KOPT-K1 (cell line): ENCODE measurements at regions not wholly inside any gene's neighbourhood (a gene's known extent, or its start where the extent isn't known, plus 50 kb on each side); places are given as distances from the start of the nearest gene placed in this dataset.

Experiments
- H3K27ac ChIP-seq: fragments of 200-600 bp; sonication (generic); 2 replicates; pipeline ENCODE4 v1.5.1; 2016; ENCODE audit warnings: antibody characterized with exemption, mild to moderate bottlenecking, low read depth, low read length; ENCODE audit not compliant: poor library complexity, severe bottlenecking
- H3K36me3 ChIP-seq: fragments of 200-600 bp; sonication (generic); 2 replicates; pipeline ENCODE4 v1.5.1; 2017; ENCODE audit warnings: antibody characterized with exemption, mild to moderate bottlenecking, low read length, moderate library complexity; ENCODE audit not compliant: insufficient read depth
- H3K9me3 ChIP-seq: fragments of 200-600 bp; sonication (generic); 2 replicates; pipeline ENCODE4 v1.5.1; 2017; ENCODE audit warnings: antibody characterized with exemption, low read length, mild to moderate bottlenecking; ENCODE audit not compliant: insufficient read depth, poor library complexity, severe bottlenecking

- H3K27ac ChIP-seq = no peak overlapping the region
- no peaks in the 10 kb centered on the region for H3K36me3 ChIP-seq
- peaks cover 9% of the 10 kb centered on the region for H3K9me3 ChIP-seq
Measured at GRCh38 chr12:14244876-14245669, 120.4 kb upstream of the ATF7IP start.

- H3K27ac ChIP-seq = no peak overlapping the region
- peaks cover 7% of the 10 kb centered on the region for H3K9me3 ChIP-seq
- H3K36me3 ChIP-seq = no peaks in the 10 kb centered on the region
Measured at GRCh38 chr12:14247166-14247565, 118.3 kb upstream of the ATF7IP start.

GRCh38 chr12:14249368-14249767 lies 116.1 kb upstream of the ATF7IP start:
- H3K9me3 ChIP-seq = no peaks in the 10 kb centered on the region
- H3K36me3 ChIP-seq = no peaks in the 10 kb centered on the region
- H3K27ac ChIP-seq = no peak overlapping the region

GRCh38 chr12:14252697-14253096 lies 112.8 kb upstream of the ATF7IP start:
- no peak overlapping the region for H3K27ac ChIP-seq
- H3K9me3 ChIP-seq = peaks cover 4% of the 10 kb centered on the region
- no peaks in the 10 kb centered on the region for H3K36me3 ChIP-seq

GRCh38 chr12:14253496-14253895 lies 112.0 kb upstream of the ATF7IP start:
- Histone ChIP-seq H3K36me3 (no peaks in the 10 kb centered on the region), H3K9me3 (peaks cover 12% of the 10 kb centered on the region), H3K27ac (no peak overlapping the region)

GRCh38 chr12:14254781-14255180 lies 110.7 kb upstream of the ATF7IP start:
- H3K9me3 ChIP-seq = peaks cover 19% of the 10 kb centered on the region
- no peak overlapping the region for H3K27ac ChIP-seq
- H3K36me3 ChIP-seq = no peaks in the 10 kb centered on the region

GRCh38 chr12:14256121-14256520 lies 109.4 kb upstream of the ATF7IP start:
- Histone ChIP-seq H3K36me3 (no peaks in the 10 kb centered on the region), H3K27ac (no peak overlapping the region), H3K9me3 (peaks cover 19% of the 10 kb centered on the region)

GRCh38 chr12:14256555-14257169 lies 108.8 kb upstream of the ATF7IP start:
- H3K9me3 ChIP-seq = peaks cover 19% of the 10 kb centered on the region
- H3K36me3 ChIP-seq = no peaks in the 10 kb centered on the region
- peak overlapping the region; percentile 56 for H3K27ac ChIP-seq

GRCh38 chr12:14257303-14257733 lies 108.2 kb upstream of the ATF7IP start:
- H3K36me3 ChIP-seq = no peaks in the 10 kb centered on the region
- peak overlapping the region; percentile 56 for H3K27ac ChIP-seq
- peaks cover 19% of the 10 kb centered on the region for H3K9me3 ChIP-seq

GRCh38 chr12:14257734-14258574 lies 107.5 kb upstream of the ATF7IP start:
- H3K9me3 ChIP-seq = peaks cover 19% of the 10 kb centered on the region
- no peaks in the 10 kb centered on the region for H3K36me3 ChIP-seq
- peak overlapping the region; percentile 56 for H3K27ac ChIP-seq

GRCh38 chr12:14258575-14258940 lies 106.9 kb upstream of the ATF7IP start:
- H3K36me3 ChIP-seq = no peaks in the 10 kb centered on the region
- H3K9me3 ChIP-seq = peaks cover 19% of the 10 kb centered on the region
- H3K27ac ChIP-seq = peak overlapping the region; percentile 56

GRCh38 chr12:14259481-14260010 lies 105.9 kb upstream of the ATF7IP start:
- Histone ChIP-seq H3K27ac (no peak overlapping the region), H3K36me3 (no peaks in the 10 kb centered on the region), H3K9me3 (peaks cover 19% of the 10 kb centered on the region)

GRCh38 chr12:14260011-14260993 lies 105.2 kb upstream of the ATF7IP start:
- no peak overlapping the region for H3K27ac ChIP-seq
- peaks cover 19% of the 10 kb centered on the region for H3K9me3 ChIP-seq
- no peaks in the 10 kb centered on the region for H3K36me3 ChIP-seq

- no peaks in the 10 kb centered on the region for H3K36me3 ChIP-seq
- no peak overlapping the region for H3K27ac ChIP-seq
- H3K9me3 ChIP-seq = peaks cover 19% of the 10 kb centered on the region
Measured at GRCh38 chr12:14261096-14261495, 104.4 kb upstream of the ATF7IP start.
